Ureter (tissue), 1 donor: ENCODE measurements at regions not wholly inside any gene's neighbourhood (a gene's known extent, or its start where the extent isn't known, plus 50 kb on each side); places are given as distances from the start of the nearest gene placed in this dataset.
"Not testable (repeated sequence)": the region's sequence is repeated elsewhere in the genome, so short reads cannot be mapped to it uniquely, and the experiment has no call there.

Source experiments
- DNase-seq: peaks from one replicate; pipeline ENCODE4 v3.0.0-alpha.2; 2020; ENCODE audit warnings: low spot score
- donor health status: DM: yes; HTN: yes; CAD: no.

- DNase-seq: no peak
Observed at GRCh38 chr4:112775801-112776200, 138.9 kb downstream of the LARP7 start.

- DNase-seq: no peak
Observed at GRCh38 chr4:112776535-112776934, 139.6 kb downstream of the LARP7 start.

- no peak for DNase-seq
Observed at GRCh38 chr4:112778520-112778919, 141.6 kb downstream of the LARP7 start.

- DNase-seq: no peak
Observed at GRCh38 chr4:112793033-112793432, 156.1 kb downstream of the LARP7 start.

GRCh38 chr4:112800001-112800400 lies 163.1 kb downstream of the LARP7 start:
- no peak for DNase-seq

GRCh38 chr4:112801341-112801740 lies 164.4 kb downstream of the LARP7 start:
- DNase-seq: no peak

- DNase-seq: no peak
Observed at GRCh38 chr4:112802780-112803179, 165.8 kb downstream of the LARP7 start.

GRCh38 chr4:112807083-112807482 lies 170.1 kb downstream of the LARP7 start:
- DNase-seq: no peak

- DNase-seq: no peak
Observed at GRCh38 chr4:112808001-112808400, 171.1 kb downstream of the LARP7 start.

- no peak for DNase-seq
Observed at GRCh38 chr4:112813790-112814189, 176.8 kb downstream of the LARP7 start.

- peak; percentile 63 for DNase-seq
Observed at GRCh38 chr4:112817933-112818593, 181.1 kb downstream of the LARP7 start.

GRCh38 chr4:112818594-112818965 lies 181.6 kb downstream of the LARP7 start:
- DNase-seq: no peak

GRCh38 chr4:112819729-112820128 lies 182.8 kb downstream of the LARP7 start:
- no peak for DNase-seq

GRCh38 chr4:112823156-112823555 lies 186.2 kb downstream of the LARP7 start:
- no peak for DNase-seq

GRCh38 chr4:112823606-112824005 lies 186.7 kb downstream of the LARP7 start:
- DNase-seq: no peak

GRCh38 chr4:112830753-112831386 lies 193.9 kb downstream of the LARP7 start:
- no peak for DNase-seq

GRCh38 chr4:112832493-112832892 lies 195.6 kb downstream of the LARP7 start:
- no peak for DNase-seq

GRCh38 chr4:112836895-112837294 lies 200.0 kb downstream of the LARP7 start:
- DNase-seq: no peak

GRCh38 chr4:112838015-112838414 lies 201.1 kb downstream of the LARP7 start:
- not testable (repeated sequence) for DNase-seq

GRCh38 chr4:112840061-112840460 lies 203.1 kb downstream of the LARP7 start:
- no peak for DNase-seq

GRCh38 chr4:112840619-112841018 lies 203.7 kb downstream of the LARP7 start:
- no peak for DNase-seq

- DNase-seq: no peak
Observed at GRCh38 chr4:112842513-112842912, 205.6 kb downstream of the LARP7 start.

- no peak for DNase-seq
Observed at GRCh38 chr4:112845386-112845785, 204.1 kb upstream of the ANK2 start.

GRCh38 chr4:112847045-112847444 lies 202.4 kb upstream of the ANK2 start:
- DNase-seq: no peak
